ENCODE measurements at regions not wholly inside any gene's neighbourhood (a gene's known extent, or its start where the extent isn't known, plus 50 kb on each side); places are given as distances from the start of the nearest gene placed in this dataset.

GRCh38 chr4:59002148-59002547 lies 1892.0 kb upstream of the IGFBP7 start:
- Histone ChIP-seq H3K36me3 (ENCODE audit: control insufficient read depth in 2 of 2, insufficient read depth in 2 of 2, low read length in 2 of 2) (no peaks in the 10 kb centered on the region), H3K27me3 (ENCODE audit: control insufficient read depth in 2 of 2, insufficient read depth in 2 of 2, low read length in 2 of 2) (no peaks in the 10 kb centered on the region), H3K4me3 (ENCODE audit: low read length in 2 of 2) (no peak overlapping the region)

GRCh38 chr4:59024257-59024656 lies 1914.1 kb upstream of the IGFBP7 start:
- no peak overlapping the region for H3K9ac ChIP-seq (ENCODE audit: low read depth in 1 of 2, low read length in 2 of 2)
- no peaks in the 10 kb centered on the region for H3K4me1 ChIP-seq (ENCODE audit: control insufficient read depth in 2 of 2, insufficient read depth in 2 of 2, low read length in 2 of 2)
- no peaks in the 10 kb centered on the region for H3K9me3 ChIP-seq (ENCODE audit: control insufficient read depth in 2 of 2, low read length in 2 of 2)
- no peaks in the 10 kb centered on the region for H3K27me3 ChIP-seq (ENCODE audit: control insufficient read depth in 2 of 2, insufficient read depth in 2 of 2, low read length in 2 of 2)
- no peaks in the 10 kb centered on the region for H3K36me3 ChIP-seq (ENCODE audit: control insufficient read depth in 2 of 2, insufficient read depth in 2 of 2, low read length in 2 of 2)
- H3K27ac ChIP-seq (ENCODE audit: low read depth in 2 of 2, low read length in 2 of 2), result no peak overlapping the region
- no peak overlapping the region for H3K4me3 ChIP-seq (ENCODE audit: low read length in 2 of 2)

More at GRCh38 chr4:59002148-59002547, 1892.0 kb upstream of the IGFBP7 start:
- H3K9ac ChIP-seq (ENCODE audit: low read depth in 1 of 2, low read length in 2 of 2), result no peak overlapping the region
- no peaks in the 10 kb centered on the region for H3K9me3 ChIP-seq (ENCODE audit: control insufficient read depth in 2 of 2, low read length in 2 of 2)
- no peaks in the 10 kb centered on the region for H3K4me1 ChIP-seq (ENCODE audit: control insufficient read depth in 2 of 2, insufficient read depth in 2 of 2, low read length in 2 of 2)
- H3K27ac ChIP-seq (ENCODE audit: low read depth in 2 of 2, low read length in 2 of 2), result no peak overlapping the region

GRCh38 chr4:59037812-59038211 lies 1927.6 kb upstream of the IGFBP7 start:
- Histone ChIP-seq H3K36me3 (ENCODE audit: control insufficient read depth in 2 of 2, insufficient read depth in 2 of 2, low read length in 2 of 2) (no peaks in the 10 kb centered on the region), H3K27me3 (ENCODE audit: control insufficient read depth in 2 of 2, insufficient read depth in 2 of 2, low read length in 2 of 2) (no peaks in the 10 kb centered on the region)

GRCh38 chr4:59039046-59039445 lies 1928.9 kb upstream of the IGFBP7 start:
- no peak overlapping the region for H3K9ac ChIP-seq (ENCODE audit: low read depth in 1 of 2, low read length in 2 of 2)
- H3K27ac ChIP-seq (ENCODE audit: low read depth in 2 of 2, low read length in 2 of 2), result no peak overlapping the region

More at GRCh38 chr4:59037812-59038211, 1927.6 kb upstream of the IGFBP7 start:
- no peak overlapping the region for H3K4me3 ChIP-seq (ENCODE audit: low read length in 2 of 2)
- H3K9me3 ChIP-seq (ENCODE audit: control insufficient read depth in 2 of 2, low read length in 2 of 2), result no peaks in the 10 kb centered on the region
- no peak overlapping the region for H3K9ac ChIP-seq (ENCODE audit: low read depth in 1 of 2, low read length in 2 of 2)
- no peaks in the 10 kb centered on the region for H3K4me1 ChIP-seq (ENCODE audit: control insufficient read depth in 2 of 2, insufficient read depth in 2 of 2, low read length in 2 of 2)
- no peak overlapping the region for H3K27ac ChIP-seq (ENCODE audit: low read depth in 2 of 2, low read length in 2 of 2)

GRCh38 chr4:59044286-59044900 lies 1934.2 kb upstream of the IGFBP7 start:
- H3K4me1 ChIP-seq (ENCODE audit: control insufficient read depth in 2 of 2, insufficient read depth in 2 of 2, low read length in 2 of 2), result no peaks in the 10 kb centered on the region
- no peaks in the 10 kb centered on the region for H3K9me3 ChIP-seq (ENCODE audit: control insufficient read depth in 2 of 2, low read length in 2 of 2)
- H3K27me3 ChIP-seq (ENCODE audit: control insufficient read depth in 2 of 2, insufficient read depth in 2 of 2, low read length in 2 of 2), result no peaks in the 10 kb centered on the region
- H3K36me3 ChIP-seq (ENCODE audit: control insufficient read depth in 2 of 2, insufficient read depth in 2 of 2, low read length in 2 of 2), result no peaks in the 10 kb centered on the region
- no peak overlapping the region for H3K4me3 ChIP-seq (ENCODE audit: low read length in 2 of 2)
- H3K9ac ChIP-seq (ENCODE audit: low read depth in 1 of 2, low read length in 2 of 2), result no peak overlapping the region
- H3K27ac ChIP-seq (ENCODE audit: low read depth in 2 of 2, low read length in 2 of 2), result no peak overlapping the region

More at GRCh38 chr4:59039046-59039445, 1928.9 kb upstream of the IGFBP7 start:
- Histone ChIP-seq H3K36me3 (ENCODE audit: control insufficient read depth in 2 of 2, insufficient read depth in 2 of 2, low read length in 2 of 2) (no peaks in the 10 kb centered on the region), H3K9me3 (ENCODE audit: control insufficient read depth in 2 of 2, low read length in 2 of 2) (no peaks in the 10 kb centered on the region), H3K27me3 (ENCODE audit: control insufficient read depth in 2 of 2, insufficient read depth in 2 of 2, low read length in 2 of 2) (no peaks in the 10 kb centered on the region), H3K4me3 (ENCODE audit: low read length in 2 of 2) (no peak overlapping the region), H3K4me1 (ENCODE audit: control insufficient read depth in 2 of 2, insufficient read depth in 2 of 2, low read length in 2 of 2) (no peaks in the 10 kb centered on the region)

- Histone ChIP-seq H3K4me3 (ENCODE audit: low read length in 2 of 2) (no peak overlapping the region), H3K4me1 (ENCODE audit: control insufficient read depth in 2 of 2, insufficient read depth in 2 of 2, low read length in 2 of 2) (no peaks in the 10 kb centered on the region), H3K36me3 (ENCODE audit: control insufficient read depth in 2 of 2, insufficient read depth in 2 of 2, low read length in 2 of 2) (no peaks in the 10 kb centered on the region), H3K9me3 (ENCODE audit: control insufficient read depth in 2 of 2, low read length in 2 of 2) (peaks cover 0 to 4% of the 10 kb centered on the region in 2 donors), H3K27ac (ENCODE audit: low read depth in 2 of 2, low read length in 2 of 2) (no peak overlapping the region), H3K9ac (ENCODE audit: low read depth in 1 of 2, low read length in 2 of 2) (no peak overlapping the region), H3K27me3 (ENCODE audit: control insufficient read depth in 2 of 2, insufficient read depth in 2 of 2, low read length in 2 of 2) (no peaks in the 10 kb centered on the region)
Observed at GRCh38 chr4:59054086-59054485, 1943.9 kb upstream of the IGFBP7 start.

GRCh38 chr4:59057804-59058203 lies 1947.6 kb upstream of the IGFBP7 start:
- Histone ChIP-seq H3K9me3 (ENCODE audit: control insufficient read depth in 2 of 2, low read length in 2 of 2) (peaks cover 0 to 2% of the 10 kb centered on the region in 2 donors), H3K27me3 (ENCODE audit: control insufficient read depth in 2 of 2, insufficient read depth in 2 of 2, low read length in 2 of 2) (no peaks in the 10 kb centered on the region), H3K9ac (ENCODE audit: low read depth in 1 of 2, low read length in 2 of 2) (no peak overlapping the region), H3K4me3 (ENCODE audit: low read length in 2 of 2) (no peak overlapping the region), H3K36me3 (ENCODE audit: control insufficient read depth in 2 of 2, insufficient read depth in 2 of 2, low read length in 2 of 2) (no peaks in the 10 kb centered on the region), H3K27ac (ENCODE audit: low read depth in 2 of 2, low read length in 2 of 2) (no peak overlapping the region), H3K4me1 (ENCODE audit: control insufficient read depth in 2 of 2, insufficient read depth in 2 of 2, low read length in 2 of 2) (no peaks in the 10 kb centered on the region)

GRCh38 chr4:59058543-59058942 lies 1948.4 kb upstream of the IGFBP7 start:
- H3K27me3 ChIP-seq (ENCODE audit: control insufficient read depth in 2 of 2, insufficient read depth in 2 of 2, low read length in 2 of 2), result no peaks in the 10 kb centered on the region
- no peak overlapping the region for H3K27ac ChIP-seq (ENCODE audit: low read depth in 2 of 2, low read length in 2 of 2)
- H3K36me3 ChIP-seq (ENCODE audit: control insufficient read depth in 2 of 2, insufficient read depth in 2 of 2, low read length in 2 of 2), result no peaks in the 10 kb centered on the region
- H3K4me1 ChIP-seq (ENCODE audit: control insufficient read depth in 2 of 2, insufficient read depth in 2 of 2, low read length in 2 of 2), result no peaks in the 10 kb centered on the region
- H3K9ac ChIP-seq (ENCODE audit: low read depth in 1 of 2, low read length in 2 of 2), result no peak overlapping the region
- peaks cover 0 to 2% of the 10 kb centered on the region in 2 donors for H3K9me3 ChIP-seq (ENCODE audit: control insufficient read depth in 2 of 2, low read length in 2 of 2)
- no peak overlapping the region for H3K4me3 ChIP-seq (ENCODE audit: low read length in 2 of 2)

GRCh38 chr4:59060002-59060846 lies 1950.0 kb upstream of the IGFBP7 start:
- no peak overlapping the region for H3K27ac ChIP-seq (ENCODE audit: low read depth in 2 of 2, low read length in 2 of 2)
- no peak overlapping the region for H3K4me3 ChIP-seq (ENCODE audit: low read length in 2 of 2)
- peaks cover 0 to 2% of the 10 kb centered on the region in 2 donors for H3K9me3 ChIP-seq (ENCODE audit: control insufficient read depth in 2 of 2, low read length in 2 of 2)
- H3K27me3 ChIP-seq (ENCODE audit: control insufficient read depth in 2 of 2, insufficient read depth in 2 of 2, low read length in 2 of 2), result no peaks in the 10 kb centered on the region
- no peaks in the 10 kb centered on the region for H3K36me3 ChIP-seq (ENCODE audit: control insufficient read depth in 2 of 2, insufficient read depth in 2 of 2, low read length in 2 of 2)
- H3K4me1 ChIP-seq (ENCODE audit: control insufficient read depth in 2 of 2, insufficient read depth in 2 of 2, low read length in 2 of 2), result no peaks in the 10 kb centered on the region
- no peak overlapping the region for H3K9ac ChIP-seq (ENCODE audit: low read depth in 1 of 2, low read length in 2 of 2)

- H3K4me3 ChIP-seq (ENCODE audit: low read length in 2 of 2), result no peak overlapping the region
Observed at GRCh38 chr4:59060895-59061294, 1950.7 kb upstream of the IGFBP7 start.

More at GRCh38 chr4:59060895-59061294, 1950.7 kb upstream of the IGFBP7 start:
- Histone ChIP-seq H3K27me3 (ENCODE audit: control insufficient read depth in 2 of 2, insufficient read depth in 2 of 2, low read length in 2 of 2) (no peaks in the 10 kb centered on the region), H3K4me1 (ENCODE audit: control insufficient read depth in 2 of 2, insufficient read depth in 2 of 2, low read length in 2 of 2) (no peaks in the 10 kb centered on the region), H3K36me3 (ENCODE audit: control insufficient read depth in 2 of 2, insufficient read depth in 2 of 2, low read length in 2 of 2) (no peaks in the 10 kb centered on the region), H3K27ac (ENCODE audit: low read depth in 2 of 2, low read length in 2 of 2) (no peak overlapping the region), H3K9ac (ENCODE audit: low read depth in 1 of 2, low read length in 2 of 2) (no peak overlapping the region), H3K9me3 (ENCODE audit: control insufficient read depth in 2 of 2, low read length in 2 of 2) (peaks cover 0 to 2% of the 10 kb centered on the region in 2 donors)

All from mucosa of rectum (tissue), 2 donors.